Fibroblast of villous mesenchyme (primary cell): ENCODE measurements at regions not wholly inside any gene's neighbourhood (a gene's known extent, or its start where the extent isn't known, plus 50 kb on each side); places are given as distances from the start of the nearest gene placed in this dataset.
A peak's percentile ranks its signal among the peaks of the same experiment; 100 is the strongest.

Experiments used
- DNase-seq: peaks from one replicate; pipeline ENCODE4 v3.0.0-alpha.2; 2010; ENCODE audit warnings: low read depth
- H3K4me3 ChIP-seq: 2 replicates; pipeline ENCODE4 v1.5.1; 2011; ENCODE audit warnings: low read depth, mild to moderate bottlenecking, low read length
- TF ChIP-seq, protein P1 (sequence below): IDR thresholded peaks from 2 replicates; pipeline ENCODE4 v1.5.1; 2012; ENCODE audit warnings: low read depth, mild to moderate bottlenecking, low read length; ENCODE audit not compliant: insufficient read depth

DNA sequence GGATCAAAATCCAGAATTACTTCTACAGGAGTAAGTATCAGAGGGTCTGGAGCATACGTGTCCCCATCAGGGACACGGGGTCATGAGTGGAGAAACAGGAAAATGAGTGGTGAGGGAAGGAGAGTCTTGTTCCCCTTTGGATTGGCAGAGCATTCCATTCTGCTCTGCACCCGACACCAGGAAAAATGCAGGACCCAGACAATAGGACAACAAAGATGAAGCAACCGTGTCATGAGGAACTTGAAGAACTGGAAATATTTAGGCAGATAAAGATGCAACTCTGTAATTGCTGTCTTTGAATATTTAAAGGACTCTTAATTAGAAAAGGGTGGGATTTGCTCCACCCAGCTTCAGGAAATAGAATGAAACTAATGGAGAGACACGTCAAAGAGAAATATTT lies 89.0 kb upstream of the BLID start:
- TF ChIP-seq, protein P1, sequence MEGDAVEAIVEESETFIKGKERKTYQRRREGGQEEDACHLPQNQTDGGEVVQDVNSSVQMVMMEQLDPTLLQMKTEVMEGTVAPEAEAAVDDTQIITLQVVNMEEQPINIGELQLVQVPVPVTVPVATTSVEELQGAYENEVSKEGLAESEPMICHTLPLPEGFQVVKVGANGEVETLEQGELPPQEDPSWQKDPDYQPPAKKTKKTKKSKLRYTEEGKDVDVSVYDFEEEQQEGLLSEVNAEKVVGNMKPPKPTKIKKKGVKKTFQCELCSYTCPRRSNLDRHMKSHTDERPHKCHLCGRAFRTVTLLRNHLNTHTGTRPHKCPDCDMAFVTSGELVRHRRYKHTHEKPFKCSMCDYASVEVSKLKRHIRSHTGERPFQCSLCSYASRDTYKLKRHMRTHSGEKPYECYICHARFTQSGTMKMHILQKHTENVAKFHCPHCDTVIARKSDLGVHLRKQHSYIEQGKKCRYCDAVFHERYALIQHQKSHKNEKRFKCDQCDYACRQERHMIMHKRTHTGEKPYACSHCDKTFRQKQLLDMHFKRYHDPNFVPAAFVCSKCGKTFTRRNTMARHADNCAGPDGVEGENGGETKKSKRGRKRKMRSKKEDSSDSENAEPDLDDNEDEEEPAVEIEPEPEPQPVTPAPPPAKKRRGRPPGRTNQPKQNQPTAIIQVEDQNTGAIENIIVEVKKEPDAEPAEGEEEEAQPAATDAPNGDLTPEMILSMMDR = no peak
- peak; percentile 51 for DNase-seq
- H3K4me3 ChIP-seq = no peak overlapping the region

DNA sequence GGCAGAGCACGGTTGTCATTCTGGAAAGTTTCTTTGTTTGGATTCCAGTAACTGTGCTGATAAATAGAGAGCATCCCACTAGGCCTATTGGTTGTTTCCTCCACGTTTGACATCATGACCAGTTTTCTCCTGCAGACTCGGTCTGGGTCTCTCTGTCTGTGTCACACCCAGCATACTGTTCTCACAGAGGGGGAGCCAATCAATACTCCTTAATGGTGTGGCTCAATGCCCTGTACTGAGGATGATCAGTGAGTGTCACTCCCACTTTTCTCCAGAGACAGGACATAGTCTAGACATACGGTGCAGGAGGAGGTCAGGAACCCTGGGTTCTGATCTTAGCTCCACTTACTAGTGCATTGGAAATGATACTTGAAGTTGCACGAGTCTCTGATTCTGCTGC lies 88.2 kb upstream of the BLID start:
- TF ChIP-seq, protein P1 = no peak
- no peak for DNase-seq
- H3K4me3 ChIP-seq = no peak overlapping the region

DNA sequence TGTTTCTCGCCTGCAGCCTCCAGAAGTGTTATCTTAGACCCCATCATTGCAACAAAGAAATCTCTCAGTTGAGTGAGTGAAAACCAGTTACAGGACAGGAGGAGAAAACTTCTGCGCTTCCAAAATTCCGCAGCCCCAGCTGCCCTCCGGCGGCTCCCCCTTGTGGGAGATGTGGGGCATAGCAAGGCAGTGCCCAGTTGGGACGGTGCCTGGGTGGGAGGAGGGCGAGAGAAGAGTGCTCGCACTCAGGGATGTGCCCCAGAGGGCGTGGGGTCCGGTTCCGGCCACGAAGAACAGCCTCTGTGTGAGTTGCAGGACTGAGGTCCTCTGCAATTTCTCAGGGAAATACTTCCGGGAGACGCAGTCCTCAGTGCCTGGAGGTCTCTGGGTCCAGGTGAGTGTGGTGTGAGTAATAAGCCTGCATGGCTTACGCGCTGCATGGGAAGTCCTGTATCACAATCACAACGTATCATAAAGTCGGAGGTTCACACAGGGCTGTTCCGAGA lies 87.0 kb upstream of the BLID start:
- DNase-seq = peak; percentile 78
- TF ChIP-seq, protein P1 = peak; percentile 99
- H3K4me3 ChIP-seq = peak overlapping the region; percentile 58

DNA sequence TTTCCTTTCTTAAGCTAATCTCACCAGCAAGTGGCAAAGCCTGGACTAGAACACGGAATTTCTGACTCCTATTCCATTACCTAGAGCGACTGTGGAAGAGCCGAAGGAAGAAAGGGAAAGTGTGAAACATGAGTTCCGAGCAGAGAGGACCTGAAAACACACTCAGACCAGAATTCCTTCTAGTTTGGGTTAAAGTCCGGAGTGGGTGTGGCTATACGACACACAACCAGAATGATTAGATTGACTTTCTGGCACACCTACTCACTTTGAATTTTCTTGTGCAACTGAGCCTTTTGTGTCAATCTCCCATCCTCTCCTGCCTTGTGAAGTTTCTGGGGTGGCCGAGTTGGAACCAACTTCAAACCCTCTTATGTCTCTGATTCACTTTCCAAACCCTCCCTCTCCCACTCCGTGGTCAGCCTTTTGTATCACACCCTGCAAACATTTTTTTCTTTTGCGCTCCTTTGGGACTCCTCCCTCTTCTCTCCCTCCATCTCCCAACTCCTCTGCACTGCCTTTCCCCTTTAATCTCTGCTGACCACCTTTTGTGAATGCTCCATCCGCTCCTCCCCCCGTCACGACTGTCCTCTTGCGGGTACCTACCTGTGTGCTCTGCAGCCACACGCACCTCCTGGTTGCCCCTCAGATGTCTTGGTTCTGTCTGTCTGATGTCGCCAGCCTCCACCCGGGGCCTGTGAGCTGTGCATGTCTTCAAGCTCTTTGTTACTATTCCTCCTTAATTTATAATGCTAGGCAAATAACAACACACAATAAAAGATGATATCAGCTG lies 86.3 kb upstream of the BLID start:
- DNase-seq = peak; percentile 62
- TF ChIP-seq, protein P1 = no peak
- H3K4me3 ChIP-seq = peak overlapping the region; percentile 58

DNA sequence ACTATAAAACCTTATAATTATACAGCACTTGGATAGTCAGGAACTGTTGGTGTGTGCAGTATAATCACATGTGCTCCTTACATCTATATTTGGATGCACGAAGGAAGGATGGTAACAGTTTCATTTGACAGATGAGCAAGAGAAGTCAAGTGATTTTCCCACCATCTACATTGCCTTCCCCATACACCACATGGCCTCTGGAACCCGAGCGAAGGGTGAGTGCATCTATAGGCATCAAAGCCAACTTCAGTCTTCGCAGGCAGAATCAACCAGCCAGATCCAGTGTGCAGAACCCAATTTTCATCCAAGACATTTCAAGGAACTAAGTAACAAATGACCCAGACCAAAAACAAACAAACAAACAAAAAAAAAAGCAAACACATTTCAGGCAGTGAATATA lies 85.1 kb upstream of the BLID start:
- TF ChIP-seq, protein P1 = no peak
- H3K4me3 ChIP-seq = peak overlapping the region; percentile 19
- DNase-seq = no peak

DNA sequence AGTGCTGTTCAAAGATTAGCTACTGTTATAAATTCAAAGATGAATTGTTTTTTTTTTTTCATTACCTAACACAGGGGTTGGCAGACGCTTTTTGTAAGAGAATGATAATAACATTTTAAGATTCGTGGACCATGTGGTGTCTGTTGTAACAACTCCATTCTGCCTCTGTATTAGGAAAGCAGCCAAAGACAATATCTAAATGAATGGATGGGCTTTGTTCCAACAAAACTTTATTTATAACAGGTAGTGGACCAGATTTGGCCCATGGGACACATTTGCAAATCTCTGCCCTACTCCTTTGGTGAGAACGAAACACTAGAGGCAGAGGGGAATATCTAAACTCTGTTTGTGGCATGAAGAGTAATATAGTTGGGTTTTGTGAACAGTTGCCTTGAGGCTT lies 83.6 kb upstream of the BLID start:
- H3K4me3 ChIP-seq = no peak overlapping the region
- no peak for DNase-seq
- TF ChIP-seq, protein P1 = no peak
